HCT116 (cell line): ENCODE measurements at regions not wholly inside any gene's neighbourhood (a gene's known extent, or its start where the extent isn't known, plus 50 kb on each side); places are given as distances from the start of the nearest gene placed in this dataset.
"Not testable (repeated sequence)": the region's sequence is repeated elsewhere in the genome, so short reads cannot be mapped to it uniquely, and the experiment has no call there.

ENCODE experiments used
- ATAC-seq: fragments of 200-7000 bp; cut with Tn5 transposase; 2 replicates; pipeline ENCODE4 v1.9.1; 2020; ENCODE audit warnings: mild to moderate bottlenecking, moderate library complexity
- BruUV-seq: library from RNA; stranded (reverse); fragments of 400-500 nt; replicated peaks from 2 replicates; lab custom pipeline; 2021; lab: Mats Ljungman, UMichigan
- CTCF ChIA-PET: fragments of 300-600 bp; sonication (Branson Sonifier 250); formaldehyde crosslinking; loops from one replicate; lab custom pipeline; 2021; ENCODE audit warnings: antibody characterized with exemption; lab: Charles Lee
- POLR2A ChIA-PET: fragments of 300-600, 350-600 bp; sonication (Branson Sonifier 250); formaldehyde crosslinking; loops from one replicate; lab custom pipeline; 2021; ENCODE audit warnings: antibody characterized with exemption; lab: Charles Lee
- RAD21 ChIA-PET, 2 experiments: fragments of 300-600 bp; sonication (Branson Sonifier 250); formaldehyde crosslinking; loops; one replicate each; lab custom pipeline; 2023; ENCODE audit warnings: low total read pairs in 2 of 2; ENCODE audit not compliant: uncharacterized antibody in 2 of 2, unreplicated experiment in 2 of 2, low non-redundant PET in 1 of 2; lab: Charles Lee
- DNase-seq: peaks from one replicate; pipeline ENCODE4 v3.0.0-alpha.2; 2010; ENCODE audit warnings: low read depth, low spot score
- H2AFZ ChIP-seq: fragments of 200-600 bp; shearing (Covaris generic), sonication (generic); 2 replicates; pipeline ENCODE4 v1.6.1; 2017; ENCODE audit warnings: low read depth, mixed run types, mixed read lengths, antibody characterized with exemption, low read length; ENCODE audit not compliant: poor library complexity, severe bottlenecking
- H3K27ac ChIP-seq: 2 replicates; pipeline ENCODE4 v1.5.1; 2012; ENCODE audit warnings: low read depth, low read length
- H3K27me3 ChIP-seq: fragments of 200-600 bp; sonication (generic); 2 replicates; pipeline ENCODE4 v1.6.1; 2016; ENCODE audit warnings: mixed run types, low read length, mixed read lengths; ENCODE audit not compliant: insufficient read depth
- H3K36me3 ChIP-seq, 2 experiments: fragments of 200-500 bp in 1 of 2; fragments of 200-600 bp in 1 of 2; sonication (Bioruptor generic) in 1 of 2; sonication (generic) in 1 of 2; 2 replicates each; pipeline versions ENCODE4 v1.5.1 to v1.6.1; 2014 to 2016; ENCODE audit warnings: low read length in 2 of 2, inconsistent platforms in 1 of 2, mixed read lengths in 1 of 2, mixed run types in 1 of 2; ENCODE audit not compliant: insufficient read depth in 2 of 2, control insufficient read depth in 1 of 2
- H3K4me1 ChIP-seq, 2 experiments: fragments of 200-600 bp in 1 of 2; sonication (generic) in 1 of 2; 2 replicates each; pipeline versions ENCODE4 v1.5.1 to v1.6.1; 2012 to 2017; ENCODE audit warnings: low read length in 2 of 2, inconsistent platforms in 1 of 2, mild to moderate bottlenecking in 1 of 2, mixed read lengths in 1 of 2, mixed run types in 1 of 2, moderate library complexity in 1 of 2; ENCODE audit not compliant: insufficient read depth in 2 of 2, control insufficient read depth in 1 of 2
- H3K4me2 ChIP-seq: fragments of 200-600 bp; sonication (generic); 2 replicates; pipeline ENCODE4 v1.6.1; 2017; ENCODE audit warnings: mixed run types, low read length, mixed read lengths
- H3K4me3 ChIP-seq, 2 experiments: fragments of 200-600 bp in 1 of 2; sonication (generic) in 1 of 2; replicated peaks in 1 of 2; 2 replicates each; pipeline ENCODE4 v1.5.1; 2011 to 2016; ENCODE audit warnings: low read length in 2 of 2, control low read depth in 1 of 2, low read depth in 1 of 2, mild to moderate bottlenecking in 1 of 2, mixed read lengths in 1 of 2, mixed run types in 1 of 2
- H3K79me2 ChIP-seq: fragments of 200-600 bp; sonication (generic); 2 replicates; pipeline ENCODE4 v1.6.1; 2017; ENCODE audit warnings: mild to moderate bottlenecking, mixed run types, low read length, moderate library complexity, mixed read lengths; ENCODE audit not compliant: insufficient read depth
- H3K9ac ChIP-seq: fragments of 200-600 bp; sonication (generic); 2 replicates; pipeline ENCODE4 v1.6.1; 2016; ENCODE audit warnings: low read length, mixed read lengths
- H3K9me2 ChIP-seq: fragments of 200-600 bp; sonication (generic), shearing (Covaris generic); 2 replicates; pipeline ENCODE4 v1.6.1; 2017; ENCODE audit warnings: mixed run types, mild to moderate bottlenecking, moderate library complexity; ENCODE audit not compliant: insufficient read depth
- H3K9me3 ChIP-seq, 2 experiments: fragments of 200-500 bp in 1 of 2; fragments of 200-600 bp in 1 of 2; sonication (Bioruptor generic) in 1 of 2; sonication (generic) in 1 of 2; 2 replicates each; pipeline ENCODE4 v1.6.1; 2014 to 2017; ENCODE audit warnings: low read length in 2 of 2, mixed read lengths in 2 of 2, inconsistent platforms in 1 of 2, low read depth in 1 of 2, mild to moderate bottlenecking in 1 of 2, mixed run types in 1 of 2, moderate library complexity in 1 of 2; ENCODE audit not compliant: control insufficient read depth in 1 of 2, insufficient read depth in 1 of 2
- H4K20me1 ChIP-seq: fragments of 200-600 bp; sonication (generic), shearing (Covaris generic); 2 replicates; pipeline ENCODE4 v1.6.1; 2017; ENCODE audit warnings: mixed run types, mild to moderate bottlenecking, moderate library complexity; ENCODE audit not compliant: insufficient read depth
- CBX3 ChIP-seq: IDR thresholded peaks from 2 replicates; pipeline ENCODE4 v1.6.1; 2012; ENCODE audit warnings: low read depth
- CEBPB ChIP-seq: IDR thresholded peaks from 2 replicates; pipeline ENCODE4 v1.6.1; 2012; ENCODE audit warnings: low read depth
- EGR1 ChIP-seq: IDR thresholded peaks from 2 replicates; pipeline ENCODE4 v1.6.1; 2012; ENCODE audit warnings: low read depth
- ELF1 ChIP-seq: IDR thresholded peaks from 2 replicates; pipeline ENCODE4 v1.6.1; 2012; ENCODE audit warnings: low read depth, borderline replicate concordance
- EZH2phosphoT487 ChIP-seq: fragments of 200-600 bp; IDR thresholded peaks from 2 replicates; pipeline ENCODE4 v1.6.1; 2018; ENCODE audit warnings: antibody characterized with exemption, borderline replicate concordance
- FOSL1 ChIP-seq: IDR thresholded peaks from 2 replicates; pipeline ENCODE4 v1.6.1; 2012; ENCODE audit warnings: low read depth
- JUND ChIP-seq: IDR thresholded peaks from 2 replicates; pipeline ENCODE4 v1.6.1; 2012
- POLR2A ChIP-seq: IDR thresholded peaks from 2 replicates; pipeline ENCODE4 v1.7.0; 2011; ENCODE audit warnings: borderline replicate concordance; ENCODE audit not compliant: insufficient read depth, insufficient read length; ENCODE audit errors: extremely low read depth
- RAD21 ChIP-seq: IDR thresholded peaks from 2 replicates; pipeline ENCODE4 v1.6.1; 2012; ENCODE audit warnings: low read depth, mild to moderate bottlenecking
- SIN3A ChIP-seq: IDR thresholded peaks from 2 replicates; pipeline ENCODE4 v1.6.1; 2012; ENCODE audit warnings: low read depth
- SP1 ChIP-seq: IDR thresholded peaks from 2 replicates; pipeline ENCODE4 v1.6.1; 2012; ENCODE audit warnings: low read depth
- SRF ChIP-seq: IDR thresholded peaks from 2 replicates; pipeline ENCODE4 v1.6.1; 2012; ENCODE audit warnings: low read depth
- TCF7L2 ChIP-seq: IDR thresholded peaks from 2 replicates; pipeline ENCODE4 v1.7.0; 2011; ENCODE audit warnings: borderline replicate concordance, inconsistent platforms; ENCODE audit not compliant: insufficient read depth, insufficient read length; ENCODE audit errors: extremely low read depth
- YY1 ChIP-seq: IDR thresholded peaks from 2 replicates; pipeline ENCODE4 v1.6.1; 2011; ENCODE audit warnings: low read length, low read depth, moderate library complexity, mild to moderate bottlenecking; ENCODE audit not compliant: insufficient replicate concordance; ENCODE audit errors: extremely low read depth
- ZFX ChIP-seq: fragments of 450-650 bp; IDR thresholded peaks from 2 replicates; pipeline ENCODE4 v1.6.1; 2017
- ZNF274 ChIP-seq: fragments of 200-500 bp; sonication (Bioruptor generic); IDR thresholded peaks from 2 replicates; pipeline ENCODE4 v1.6.1; 2014; ENCODE audit warnings: mild to moderate bottlenecking, low read depth, low read length, inconsistent platforms
- intact Hi-C: fragments of 100-400 bp; cut with micrococcal nuclease; formaldehyde crosslinking; loops from 2 replicates; pipeline ENCODE4 v1.10.0; 2022
- TF ChIP-seq, protein P1 (sequence below): IDR thresholded peaks from 2 replicates; pipeline ENCODE4 v1.6.1; 2012
- TF ChIP-seq, protein P2 (sequence below), 3 experiments: fragments of 200-600 bp in 1 of 3; sonication (generic) in 1 of 3; IDR thresholded peaks in 2 of 3; conservative IDR thresholded peaks in 1 of 3; 2 replicates each; pipeline ENCODE4 v1.5.1; 2012 to 2017; ENCODE audit warnings: low read depth in 2 of 3, low read length in 2 of 3, antibody characterized with exemption in 1 of 3, borderline replicate concordance in 1 of 3, control low read depth in 1 of 3, mild to moderate bottlenecking in 1 of 3, mixed read lengths in 1 of 3, mixed run types in 1 of 3, moderate library complexity in 1 of 3; ENCODE audit not compliant: insufficient read depth in 1 of 3
- TF ChIP-seq, protein P3 (sequence below): IDR thresholded peaks from 2 replicates; pipeline ENCODE4 v1.6.1; 2011; ENCODE audit warnings: mild to moderate bottlenecking, low read length, moderate library complexity; ENCODE audit not compliant: insufficient replicate concordance; ENCODE audit errors: extremely low read depth
- TF ChIP-seq, protein P4 (sequence below): IDR thresholded peaks from 2 replicates; pipeline ENCODE4 v1.6.1; 2012

DNA sequence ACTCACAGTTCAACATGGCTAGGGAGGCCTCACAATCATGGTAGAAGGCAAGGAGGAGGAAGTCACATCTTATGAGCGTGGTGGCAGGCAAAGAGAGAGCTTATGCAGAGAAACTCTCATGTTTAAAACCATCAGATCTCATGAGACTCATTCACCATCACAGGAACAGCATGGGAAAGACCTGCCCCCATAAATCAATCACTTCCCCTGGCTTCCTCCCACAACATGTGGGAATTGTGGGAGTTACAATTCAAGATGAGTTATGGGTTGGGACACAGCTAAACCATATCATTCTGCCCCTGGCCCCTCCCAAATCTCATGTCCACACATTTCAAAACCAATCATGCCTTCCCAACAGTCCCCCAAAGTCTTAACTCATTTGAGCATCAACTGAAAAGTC lies 268.8 kb upstream of the SPAG17 start:
- H3K36me3 ChIP-seq, DNase-seq, H3K79me2 ChIP-seq, H3K9ac ChIP-seq, H3K27ac ChIP-seq, H2AFZ ChIP-seq, H3K4me1 ChIP-seq, RAD21 ChIA-PET, CTCF ChIA-PET, H4K20me1 ChIP-seq, H3K4me3 ChIP-seq, H3K27me3 ChIP-seq, H3K4me2 ChIP-seq, POLR2A ChIA-PET, ATAC-seq, H3K9me3 ChIP-seq, H3K9me2 ChIP-seq, intact Hi-C loops, BruUV-seq: not testable (repeated sequence)

DNA sequence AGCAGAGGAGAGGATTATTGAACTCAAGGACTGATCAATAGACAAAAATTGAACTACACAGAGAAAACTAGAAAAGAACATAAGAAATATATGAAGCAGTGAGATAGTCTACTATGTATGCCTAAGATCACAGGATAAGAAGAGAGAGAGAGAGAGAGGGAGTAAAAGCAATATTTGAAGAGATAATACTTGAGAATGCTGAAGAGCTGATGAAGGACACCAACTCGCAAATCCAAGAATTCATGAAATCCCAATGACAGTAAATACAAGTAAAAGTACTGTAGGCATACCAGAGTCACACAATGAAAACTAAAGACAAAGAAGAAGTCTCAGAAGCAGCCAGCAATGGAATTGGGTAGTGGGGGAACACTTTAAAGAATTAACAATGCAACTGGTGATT lies 260.1 kb upstream of the SPAG17 start:
- peaks cover 0 to 15% of the 10 kb centered on the region in 2 experiments; a peak in 1 of 4 replicates for H3K9me3 ChIP-seq
- RAD21 ChIA-PET = no interaction called here
- POLR2A ChIA-PET = no interaction called here

More for the DNA sequence above, 260.1 kb upstream of the SPAG17 start:
- no peaks in the 10 kb centered on the region for H3K4me1 ChIP-seq
- BruUV-seq = no TSS peak
- no peak overlapping the region for H3K9ac ChIP-seq
- intact Hi-C loops = no loop called here
- H3K27ac ChIP-seq = no peak overlapping the region
- TF ChIP-seq, protein P1, sequence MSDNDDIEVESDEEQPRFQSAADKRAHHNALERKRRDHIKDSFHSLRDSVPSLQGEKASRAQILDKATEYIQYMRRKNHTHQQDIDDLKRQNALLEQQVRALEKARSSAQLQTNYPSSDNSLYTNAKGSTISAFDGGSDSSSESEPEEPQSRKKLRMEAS = no peak
- TF ChIP-seq CEBPB (no peak), SRF (no peak), ELF1 (no peak), ZFX (no peak), ZNF274 (no peak), JUND (no peak), POLR2A (no peak), CBX3 (no peak), YY1 (no peak), FOSL1 (no peak), EZH2phosphoT487 (no peak), EGR1 (no peak), SIN3A (no peak), SP1 (no peak), RAD21 (no peak), TCF7L2 (no peak)
- TF ChIP-seq, protein P2, sequence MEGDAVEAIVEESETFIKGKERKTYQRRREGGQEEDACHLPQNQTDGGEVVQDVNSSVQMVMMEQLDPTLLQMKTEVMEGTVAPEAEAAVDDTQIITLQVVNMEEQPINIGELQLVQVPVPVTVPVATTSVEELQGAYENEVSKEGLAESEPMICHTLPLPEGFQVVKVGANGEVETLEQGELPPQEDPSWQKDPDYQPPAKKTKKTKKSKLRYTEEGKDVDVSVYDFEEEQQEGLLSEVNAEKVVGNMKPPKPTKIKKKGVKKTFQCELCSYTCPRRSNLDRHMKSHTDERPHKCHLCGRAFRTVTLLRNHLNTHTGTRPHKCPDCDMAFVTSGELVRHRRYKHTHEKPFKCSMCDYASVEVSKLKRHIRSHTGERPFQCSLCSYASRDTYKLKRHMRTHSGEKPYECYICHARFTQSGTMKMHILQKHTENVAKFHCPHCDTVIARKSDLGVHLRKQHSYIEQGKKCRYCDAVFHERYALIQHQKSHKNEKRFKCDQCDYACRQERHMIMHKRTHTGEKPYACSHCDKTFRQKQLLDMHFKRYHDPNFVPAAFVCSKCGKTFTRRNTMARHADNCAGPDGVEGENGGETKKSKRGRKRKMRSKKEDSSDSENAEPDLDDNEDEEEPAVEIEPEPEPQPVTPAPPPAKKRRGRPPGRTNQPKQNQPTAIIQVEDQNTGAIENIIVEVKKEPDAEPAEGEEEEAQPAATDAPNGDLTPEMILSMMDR (IDR thresholded peaks at IDR 0.05 in 2 of 3, conservative IDR thresholded peaks at IDR 0.05 in 1 of 3; ENCODE audit: borderline replicate concordance in 1 of 3, insufficient read depth in 1 of 3, low read depth in 2 of 3, low read length in 2 of 3) = no peak
- TF ChIP-seq, protein P3, sequence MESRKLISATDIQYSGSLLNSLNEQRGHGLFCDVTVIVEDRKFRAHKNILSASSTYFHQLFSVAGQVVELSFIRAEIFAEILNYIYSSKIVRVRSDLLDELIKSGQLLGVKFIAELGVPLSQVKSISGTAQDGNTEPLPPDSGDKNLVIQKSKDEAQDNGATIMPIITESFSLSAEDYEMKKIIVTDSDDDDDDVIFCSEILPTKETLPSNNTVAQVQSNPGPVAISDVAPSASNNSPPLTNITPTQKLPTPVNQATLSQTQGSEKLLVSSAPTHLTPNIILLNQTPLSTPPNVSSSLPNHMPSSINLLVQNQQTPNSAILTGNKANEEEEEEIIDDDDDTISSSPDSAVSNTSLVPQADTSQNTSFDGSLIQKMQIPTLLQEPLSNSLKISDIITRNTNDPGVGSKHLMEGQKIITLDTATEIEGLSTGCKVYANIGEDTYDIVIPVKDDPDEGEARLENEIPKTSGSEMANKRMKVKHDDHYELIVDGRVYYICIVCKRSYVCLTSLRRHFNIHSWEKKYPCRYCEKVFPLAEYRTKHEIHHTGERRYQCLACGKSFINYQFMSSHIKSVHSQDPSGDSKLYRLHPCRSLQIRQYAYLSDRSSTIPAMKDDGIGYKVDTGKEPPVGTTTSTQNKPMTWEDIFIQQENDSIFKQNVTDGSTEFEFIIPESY = no peak
- TF ChIP-seq, protein P4, sequence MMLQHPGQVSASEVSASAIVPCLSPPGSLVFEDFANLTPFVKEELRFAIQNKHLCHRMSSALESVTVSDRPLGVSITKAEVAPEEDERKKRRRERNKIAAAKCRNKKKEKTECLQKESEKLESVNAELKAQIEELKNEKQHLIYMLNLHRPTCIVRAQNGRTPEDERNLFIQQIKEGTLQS = no peak
- TF ChIP-seq, all 23 proteins: peak for 0
- H2AFZ ChIP-seq = no peak overlapping the region
- H3K36me3 ChIP-seq = no peaks in the 10 kb centered on the region
- no peak overlapping the region for H3K4me2 ChIP-seq
- H3K27me3 ChIP-seq = no peaks in the 10 kb centered on the region
- ATAC-seq (no peak), DNase-seq (no peak)
- H3K79me2 ChIP-seq = no peaks in the 10 kb centered on the region
- CTCF ChIA-PET = no interaction called here
- H3K4me3 ChIP-seq = no peak overlapping the region
- H3K9me2 ChIP-seq = no peaks in the 10 kb centered on the region
- no peaks in the 10 kb centered on the region for H4K20me1 ChIP-seq
